Lower leg skin (tissue), 4 donors: ENCODE measurements at regions not wholly inside any gene's neighbourhood (a gene's known extent, or its start where the extent isn't known, plus 50 kb on each side); places are given as distances from the start of the nearest gene placed in this dataset.

Source experiments
- DNase-seq, 2 donors: peaks; one replicate each; pipeline ENCODE4 v3.0.0-alpha.2; 2019; ENCODE audit warnings: low spot score in 2 of 2
- H3K4me3 ChIP-seq: fragments of 200-600 bp; sonication (generic); 2 replicates; pipeline ENCODE4 v1.5.1; 2017; ENCODE audit warnings: mild to moderate bottlenecking, low read depth; ENCODE audit not compliant: poor library complexity, severe bottlenecking
- POLR2A ChIP-seq, 2 donors: fragments of 450-650 bp; IDR thresholded peaks; one replicate each; pipeline ENCODE4 v1.6.1; 2016 to 2017; ENCODE audit warnings: antibody characterized with exemption in 2 of 2, mild to moderate bottlenecking in 1 of 2, moderate library complexity in 1 of 2
- WGBS, 2 donors: methylation state at CpG; one replicate each; pipeline ENCODE4 v1.1.5; 2018; 5-methylcytosine and 5-hydroxymethylcytosine counted together
- intact Hi-C: fragments of 100-400 bp; cut with DNase I; formaldehyde crosslinking; loops from one replicate; pipeline ENCODE4 v1.15.0; 2023; ENCODE audit warnings: low total_unique reads
- TF ChIP-seq, protein P1 (sequence below), 3 donors: fragments of 450-650 bp; IDR thresholded peaks; one replicate each; pipeline ENCODE4 v1.5.1; 2016; ENCODE audit warnings: antibody characterized with exemption in 3 of 3, mild to moderate bottlenecking in 3 of 3, moderate library complexity in 2 of 3

GRCh38 chr3:191123231-191123630 is 75.8 kb upstream of the OSTN start:
- no peak overlapping the region for H3K4me3 ChIP-seq
- no peak for DNase-seq
- intact Hi-C loops: no loop called here
- TF ChIP-seq, protein P1, sequence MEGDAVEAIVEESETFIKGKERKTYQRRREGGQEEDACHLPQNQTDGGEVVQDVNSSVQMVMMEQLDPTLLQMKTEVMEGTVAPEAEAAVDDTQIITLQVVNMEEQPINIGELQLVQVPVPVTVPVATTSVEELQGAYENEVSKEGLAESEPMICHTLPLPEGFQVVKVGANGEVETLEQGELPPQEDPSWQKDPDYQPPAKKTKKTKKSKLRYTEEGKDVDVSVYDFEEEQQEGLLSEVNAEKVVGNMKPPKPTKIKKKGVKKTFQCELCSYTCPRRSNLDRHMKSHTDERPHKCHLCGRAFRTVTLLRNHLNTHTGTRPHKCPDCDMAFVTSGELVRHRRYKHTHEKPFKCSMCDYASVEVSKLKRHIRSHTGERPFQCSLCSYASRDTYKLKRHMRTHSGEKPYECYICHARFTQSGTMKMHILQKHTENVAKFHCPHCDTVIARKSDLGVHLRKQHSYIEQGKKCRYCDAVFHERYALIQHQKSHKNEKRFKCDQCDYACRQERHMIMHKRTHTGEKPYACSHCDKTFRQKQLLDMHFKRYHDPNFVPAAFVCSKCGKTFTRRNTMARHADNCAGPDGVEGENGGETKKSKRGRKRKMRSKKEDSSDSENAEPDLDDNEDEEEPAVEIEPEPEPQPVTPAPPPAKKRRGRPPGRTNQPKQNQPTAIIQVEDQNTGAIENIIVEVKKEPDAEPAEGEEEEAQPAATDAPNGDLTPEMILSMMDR (IDR thresholded peaks at IDR 0.05): no peak
- no peak for TF ChIP-seq POLR2A (IDR thresholded peaks at IDR 0.05)

DNA sequence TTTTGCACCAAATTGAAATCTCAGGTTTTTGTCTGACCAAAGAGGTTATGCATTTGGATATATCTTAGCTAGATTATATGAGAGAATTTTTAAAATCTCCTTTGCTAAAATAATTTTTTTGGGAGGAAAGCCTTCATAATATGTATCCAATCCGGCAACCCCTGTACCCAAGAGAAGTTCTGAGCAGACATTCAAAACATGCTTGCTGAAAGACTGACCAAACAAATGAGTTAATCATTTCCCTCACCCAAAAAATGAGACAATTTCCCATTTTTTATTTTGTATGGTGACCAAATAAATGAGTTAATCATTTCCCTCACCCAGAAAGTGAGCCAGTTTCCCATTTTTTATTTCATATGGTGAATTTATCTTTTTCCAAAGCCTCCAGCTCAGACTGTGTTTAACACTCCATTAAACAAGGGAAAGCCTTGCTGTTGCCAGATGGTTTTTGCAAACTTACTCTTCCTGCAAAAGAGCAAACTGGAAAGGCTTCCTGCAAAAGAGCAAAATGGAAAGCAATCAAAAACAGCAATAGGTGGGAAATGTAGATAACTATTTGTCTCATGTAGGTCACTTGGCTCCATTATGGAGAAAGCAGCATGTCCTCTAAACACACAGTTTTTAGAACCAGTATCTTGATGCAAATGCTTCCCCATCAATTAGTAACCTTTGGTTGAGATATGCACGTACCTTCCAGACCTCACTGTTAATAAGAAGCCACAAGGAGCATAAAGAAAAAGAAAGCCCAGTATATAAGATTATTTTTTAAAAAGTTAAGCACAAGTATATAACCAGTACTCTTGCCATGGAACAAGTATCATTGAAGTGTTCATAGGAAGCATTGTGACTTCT is 78.4 kb upstream of the OSTN start:
- no peak for DNase-seq
- H3K4me3 ChIP-seq: no peak overlapping the region
- intact Hi-C loops: no loop called here
- TF ChIP-seq, protein P1 (IDR thresholded peaks at IDR 0.05): no peak
- TF ChIP-seq POLR2A (IDR thresholded peaks at IDR 0.05): no peak
- WGBS, 2 donors: 62 to 76% methylated on average over 2 of the region's 2 CpGs

GRCh38 chr3:191119415-191120295 is 79.4 kb upstream of the OSTN start:
- intact Hi-C loops: no loop called here
- no peak overlapping the region for H3K4me3 ChIP-seq
- 90 to 91% methylated on average over 3 of the region's 3 CpGs for whole genome bisulfite sequencing, 2 donors
- TF ChIP-seq, protein P1 (IDR thresholded peaks at IDR 0.05): no peak
- no peak for TF ChIP-seq POLR2A (IDR thresholded peaks at IDR 0.05)
- no peak for DNase-seq

DNA sequence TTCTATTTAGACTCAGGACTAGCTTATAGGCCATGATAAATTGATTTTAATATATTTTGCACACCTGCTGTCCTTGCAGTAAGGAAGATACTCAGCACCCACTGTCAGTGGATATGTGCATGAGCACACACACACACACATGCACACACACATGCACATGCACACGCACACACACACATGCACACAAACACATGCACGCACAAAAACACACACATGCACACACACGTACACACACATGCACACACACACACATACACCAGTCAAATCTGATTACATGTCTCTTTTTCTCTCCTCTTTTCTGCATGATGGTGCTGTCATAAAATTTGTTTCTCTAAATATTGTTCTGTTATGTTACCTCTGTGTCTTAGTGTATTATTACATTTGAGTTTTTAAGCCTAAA is 87.3 kb upstream of the OSTN start:
- WGBS, 2 donors: 61 to 64% methylated on average over 3 of the region's 3 CpGs
- no peak for DNase-seq
- H3K4me3 ChIP-seq: no peak overlapping the region
- no peak for TF ChIP-seq POLR2A (IDR thresholded peaks at IDR 0.05)
- TF ChIP-seq, protein P1 (IDR thresholded peaks at IDR 0.05): no peak
- intact Hi-C loops: no loop called here

DNA sequence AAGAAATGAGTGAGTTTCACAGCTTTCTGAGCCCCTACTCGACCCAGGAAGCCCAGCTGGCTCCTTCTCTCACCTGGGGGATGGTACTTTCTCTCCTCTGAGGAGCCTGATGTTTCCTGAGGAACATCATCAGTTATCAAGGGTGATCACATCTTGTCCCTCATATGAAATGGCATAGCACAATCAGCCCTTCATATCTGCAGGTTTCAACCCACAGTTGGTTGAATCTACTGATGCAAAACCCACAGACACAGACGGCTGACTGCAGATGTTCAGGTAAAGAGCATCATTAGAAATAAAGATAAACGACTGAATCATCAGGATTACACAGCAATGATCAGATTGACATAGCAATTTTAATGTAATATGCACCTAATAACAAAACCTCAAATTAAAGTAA is 93.6 kb upstream of the OSTN start:
- DNase-seq: no peak
- TF ChIP-seq POLR2A (IDR thresholded peaks at IDR 0.05): no peak
- TF ChIP-seq, protein P1 (IDR thresholded peaks at IDR 0.05): no peak
- H3K4me3 ChIP-seq: no peak overlapping the region
- intact Hi-C loops: no loop called here
- WGBS, 2 donors: 63 to 64% methylated on average over 3 of the region's 3 CpGs
